Caco-2 (cell line): ENCODE measurements at regions not wholly inside any gene's neighbourhood (a gene's known extent, or its start where the extent isn't known, plus 50 kb on each side); places are given as distances from the start of the nearest gene placed in this dataset.

Source experiments
- BruUV-seq: library from RNA; stranded (reverse); fragments of 400-500 nt; replicated peaks from 2 replicates; lab custom pipeline; 2021; lab: Mats Ljungman, UMichigan
- CTCF ChIA-PET: fragments of 300-600 bp; sonication (Branson Sonifier 250); formaldehyde crosslinking; loops from one replicate; lab custom pipeline; 2022; ENCODE audit warnings: antibody characterized with exemption; lab: Charles Lee
- POLR2A ChIA-PET: fragments of 300-600 bp; sonication (Branson Sonifier 250); formaldehyde crosslinking; loops from one replicate; lab custom pipeline; 2022; ENCODE audit warnings: antibody characterized with exemption; lab: Charles Lee
- DNase-seq, 2 experiments: peaks; one replicate each; pipeline versions ENCODE4 v3.0.0 to v3.0.0-alpha.2; 2020 to 2022
- H3K27me3 ChIP-seq: replicated peaks from 2 replicates; pipeline ENCODE4 v1.6.0; 2011; ENCODE audit warnings: low read length; ENCODE audit not compliant: control insufficient read depth, insufficient read depth
- H3K36me3 ChIP-seq: 2 replicates; pipeline ENCODE4 v1.5.1; 2011; ENCODE audit warnings: low read length; ENCODE audit not compliant: control insufficient read depth, insufficient read depth
- H3K4me1 ChIP-seq: fragments of 250-450 bp; sonication (Bioruptor Pico); 2 replicates; pipeline ENCODE4 v1.5.1; 2020; ENCODE audit warnings: mild to moderate bottlenecking
- H3K4me3 ChIP-seq: 2 replicates; pipeline ENCODE4 v1.5.1; 2011; ENCODE audit warnings: low read depth, mild to moderate bottlenecking, control low read depth, low read length
- H3K9me3 ChIP-seq: fragments of 250-450 bp; sonication (Bioruptor Pico); 2 replicates; pipeline ENCODE4 v1.5.1; 2020; ENCODE audit warnings: mild to moderate bottlenecking, moderate library complexity
- H3K27ac Mint-ChIP-seq: one replicate; pipeline ENCODE4 v1.8.0; 2022; ENCODE audit warnings: mixed read lengths; ENCODE audit not compliant: unreplicated experiment
- H3K27me3 Mint-ChIP-seq: one replicate; pipeline ENCODE4 v1.8.0; 2022; ENCODE audit warnings: mixed read lengths; ENCODE audit not compliant: insufficient read depth, unreplicated experiment
- H3K36me3 Mint-ChIP-seq: one replicate; pipeline ENCODE4 v1.8.0; 2022; ENCODE audit warnings: mild to moderate bottlenecking, mixed read lengths; ENCODE audit not compliant: insufficient read depth, unreplicated experiment
- H3K4me1 Mint-ChIP-seq: one replicate; pipeline ENCODE4 v1.8.0; 2022; ENCODE audit warnings: low read depth, mixed read lengths; ENCODE audit not compliant: unreplicated experiment
- H3K4me3 Mint-ChIP-seq: one replicate; pipeline ENCODE4 v1.8.0; 2022; ENCODE audit warnings: mild to moderate bottlenecking, moderate library complexity, mixed read lengths; ENCODE audit not compliant: unreplicated experiment
- H3K9me3 Mint-ChIP-seq: one replicate; pipeline ENCODE4 v1.8.0; 2022; ENCODE audit warnings: mixed read lengths; ENCODE audit not compliant: unreplicated experiment
- CTCF ChIP-seq, 2 experiments: fragments of 200-600 bp in 1 of 2; IDR thresholded peaks; 1 replicate in 1 of 2; 2 replicates in 1 of 2; pipeline versions ENCODE4 v1.5.1 to v1.8.0; 2011 to 2022; ENCODE audit warnings: antibody characterized with exemption in 1 of 2, control low read depth in 1 of 2, inconsistent platforms in 1 of 2, low read depth in 1 of 2, low read length in 1 of 2, mild to moderate bottlenecking in 1 of 2, moderate library complexity in 1 of 2; ENCODE audit not compliant: insufficient read depth in 1 of 2, severe bottlenecking in 1 of 2, unreplicated experiment in 1 of 2
- intact Hi-C: fragments of 100-400 bp; cut with micrococcal nuclease; formaldehyde crosslinking; loops from one replicate; pipeline ENCODE4 v1.10.0; 2022; ENCODE audit not compliant: unreplicated experiment

DNA sequence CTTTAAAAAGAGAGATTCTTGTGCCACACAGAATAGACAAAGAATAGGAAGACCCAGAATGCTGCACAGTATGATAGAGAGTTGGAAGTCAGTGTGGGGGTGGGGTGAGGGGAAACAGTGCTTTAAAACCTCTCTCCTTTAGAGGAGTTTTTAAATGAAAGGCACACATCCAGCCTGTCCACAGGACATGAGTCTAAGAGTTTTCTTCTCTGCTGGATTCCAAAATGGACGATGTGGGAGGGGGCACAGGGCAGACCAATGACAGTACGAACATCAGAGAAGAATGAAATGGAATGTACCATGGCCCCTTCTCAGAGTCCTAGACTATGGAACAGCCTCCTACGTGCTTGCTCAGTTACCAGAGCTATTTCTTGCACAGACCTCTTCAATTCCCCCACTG lies 458.2 kb upstream of the DAB1 start:
- no peak overlapping the region for H3K27ac Mint-ChIP-seq
- H3K4me1 ChIP-seq: no peaks in the 10 kb centered on the region
- POLR2A ChIA-PET: no interaction called here

DNA sequence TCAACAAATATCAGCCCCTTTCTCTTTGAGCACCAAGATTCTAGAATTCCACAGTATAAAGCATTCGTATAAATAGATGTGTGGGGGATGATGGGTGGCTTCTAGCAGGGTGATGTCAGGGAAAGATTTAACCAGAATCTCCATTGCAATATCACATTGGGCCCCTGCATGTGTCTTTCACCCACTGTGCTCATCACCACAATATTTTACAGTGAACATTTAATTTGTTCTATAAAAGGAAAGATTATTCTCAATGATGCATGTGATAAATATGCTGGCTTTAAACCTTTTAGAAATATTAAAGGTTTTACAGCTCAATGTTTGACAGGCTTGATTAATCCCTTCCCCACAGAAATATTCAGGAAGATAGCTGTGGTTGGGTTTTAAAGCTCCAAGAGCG lies 457.8 kb upstream of the DAB1 start:
- no peak overlapping the region for H3K27ac Mint-ChIP-seq
- no peaks in the 10 kb centered on the region for H3K4me1 ChIP-seq
- H3K9me3 ChIP-seq: no peaks in the 10 kb centered on the region
- no peak for TF ChIP-seq CTCF (IDR thresholded peaks at IDR 0.05; ENCODE audit: insufficient read depth in 1 of 2, low read depth in 1 of 2, low read length in 1 of 2, severe bottlenecking in 1 of 2, unreplicated experiment in 1 of 2)
- POLR2A ChIA-PET: no interaction called here
- no TSS peak for BruUV-seq
- intact Hi-C loops: no loop called here
- H3K4me3 Mint-ChIP-seq: no peak overlapping the region
- H3K27me3 ChIP-seq: no peaks in the 10 kb centered on the region
- no peak for DNase-seq
- H3K27me3 Mint-ChIP-seq: no peaks in the 10 kb centered on the region
- H3K9me3 Mint-ChIP-seq: no peaks in the 10 kb centered on the region
- no peaks in the 10 kb centered on the region for H3K36me3 Mint-ChIP-seq
- no peaks in the 10 kb centered on the region for H3K36me3 ChIP-seq
- no peak overlapping the region for H3K4me3 ChIP-seq
- H3K4me1 Mint-ChIP-seq: no peaks in the 10 kb centered on the region
- CTCF ChIA-PET: no interaction called here

More for the DNA sequence above, 458.2 kb upstream of the DAB1 start:
- Mint-ChIP-seq H3K9me3 (no peaks in the 10 kb centered on the region), H3K4me1 (no peaks in the 10 kb centered on the region), H3K4me3 (no peak overlapping the region), H3K36me3 (no peaks in the 10 kb centered on the region), H3K27me3 (no peaks in the 10 kb centered on the region)
- no peaks in the 10 kb centered on the region for H3K27me3 ChIP-seq
- no peaks in the 10 kb centered on the region for H3K9me3 ChIP-seq
- DNase-seq: no peak
- BruUV-seq: no TSS peak
- TF ChIP-seq CTCF (IDR thresholded peaks at IDR 0.05; ENCODE audit: insufficient read depth in 1 of 2, low read depth in 1 of 2, low read length in 1 of 2, severe bottlenecking in 1 of 2, unreplicated experiment in 1 of 2): no peak
- intact Hi-C loops: no loop called here
- CTCF ChIA-PET: no interaction called here
- no peak overlapping the region for H3K4me3 ChIP-seq
- H3K36me3 ChIP-seq: no peaks in the 10 kb centered on the region

- Histone ChIP-seq H3K9me3 (no peaks in the 10 kb centered on the region), H3K27me3 (no peaks in the 10 kb centered on the region), H3K36me3 (no peaks in the 10 kb centered on the region), H3K4me1 (no peaks in the 10 kb centered on the region), H3K4me3 (no peak overlapping the region)
- Mint-ChIP-seq H3K4me3 (no peak overlapping the region), H3K9me3 (no peaks in the 10 kb centered on the region), H3K27me3 (no peaks in the 10 kb centered on the region), H3K27ac (no peak overlapping the region), H3K4me1 (no peaks in the 10 kb centered on the region), H3K36me3 (no peaks in the 10 kb centered on the region)
- no peak for TF ChIP-seq CTCF (IDR thresholded peaks at IDR 0.05; ENCODE audit: insufficient read depth in 1 of 2, low read depth in 1 of 2, low read length in 1 of 2, severe bottlenecking in 1 of 2, unreplicated experiment in 1 of 2)
- ChIA-PET POLR2A (no interaction called here), CTCF (no interaction called here)
- DNase-seq: no peak
- no TSS peak for BruUV-seq
- intact Hi-C loops: no loop called here
Observed at GRCh38 chr1:57879700-57880099, 455.8 kb upstream of the DAB1 start.
